ENCODE measurements at regions not wholly inside any gene's neighbourhood (a gene's known extent, or its start where the extent isn't known, plus 50 kb on each side); places are given as distances from the start of the nearest gene placed in this dataset.
A peak's percentile ranks its signal among the peaks of the same experiment; 100 is the strongest.

- H3K36me3 ChIP-seq (ENCODE audit: control insufficient read depth, insufficient read depth, low read length, severe bottlenecking): no peaks in the 10 kb centered on the region
- no peak overlapping the region for H3K9ac ChIP-seq (ENCODE audit: low read length)
- no peak overlapping the region for H3K4me3 ChIP-seq (ENCODE audit: low read length)
- no peaks in the 10 kb centered on the region for H3K27me3 ChIP-seq (replicated peaks; ENCODE audit: control insufficient read depth, insufficient read depth, low read length)
- H3K9me3 ChIP-seq (ENCODE audit: control insufficient read depth, low read length): no peaks in the 10 kb centered on the region
- peaks cover 17% of the 10 kb centered on the region for H3K4me1 ChIP-seq (ENCODE audit: control insufficient read depth, insufficient read depth, low read length)
- DNase-seq (ENCODE audit: low read depth): no peak
These were observed 65.2 kb upstream of the SLC7A11 start for GRCh38 chr4:138307319-138307718.

- Histone ChIP-seq H3K4me3 (ENCODE audit: low read length) (no peak overlapping the region), H3K9me3 (ENCODE audit: control insufficient read depth, low read length) (no peaks in the 10 kb centered on the region), H3K27me3 (replicated peaks; ENCODE audit: control insufficient read depth, insufficient read depth, low read length) (no peaks in the 10 kb centered on the region), H3K9ac (ENCODE audit: low read length) (no peak overlapping the region), H3K4me1 (ENCODE audit: control insufficient read depth, insufficient read depth, low read length) (no peaks in the 10 kb centered on the region), H3K36me3 (ENCODE audit: control insufficient read depth, insufficient read depth, low read length, severe bottlenecking) (no peaks in the 10 kb centered on the region)
- DNase-seq (ENCODE audit: low read depth): no peak
These were observed 62.9 kb upstream of the SLC7A11 start for GRCh38 chr4:138305050-138305449.

GRCh38 chr4:138301536-138301935 lies 59.4 kb upstream of the SLC7A11 start:
- H3K27me3 ChIP-seq (replicated peaks; ENCODE audit: control insufficient read depth, insufficient read depth, low read length): no peaks in the 10 kb centered on the region
- no peaks in the 10 kb centered on the region for H3K4me1 ChIP-seq (ENCODE audit: control insufficient read depth, insufficient read depth, low read length)
- H3K9me3 ChIP-seq (ENCODE audit: control insufficient read depth, low read length): no peaks in the 10 kb centered on the region
- peak; percentile 74 for DNase-seq (ENCODE audit: low read depth)
- no peak overlapping the region for H3K4me3 ChIP-seq (ENCODE audit: low read length)
- H3K9ac ChIP-seq (ENCODE audit: low read length): no peak overlapping the region
- H3K36me3 ChIP-seq (ENCODE audit: control insufficient read depth, insufficient read depth, low read length, severe bottlenecking): no peaks in the 10 kb centered on the region

- Histone ChIP-seq H3K4me3 (ENCODE audit: low read length) (no peak overlapping the region), H3K4me1 (ENCODE audit: control insufficient read depth, insufficient read depth, low read length) (no peaks in the 10 kb centered on the region), H3K9me3 (ENCODE audit: control insufficient read depth, low read length) (no peaks in the 10 kb centered on the region)
These were observed 58.5 kb upstream of the SLC7A11 start for GRCh38 chr4:138300616-138301015.

GRCh38 chr4:138299881-138300280 lies 57.7 kb upstream of the SLC7A11 start:
- Histone ChIP-seq H3K36me3 (ENCODE audit: control insufficient read depth, insufficient read depth, low read length, severe bottlenecking) (no peaks in the 10 kb centered on the region), H3K4me1 (ENCODE audit: control insufficient read depth, insufficient read depth, low read length) (no peaks in the 10 kb centered on the region), H3K27me3 (replicated peaks; ENCODE audit: control insufficient read depth, insufficient read depth, low read length) (no peaks in the 10 kb centered on the region), H3K9ac (ENCODE audit: low read length) (no peak overlapping the region), H3K4me3 (ENCODE audit: low read length) (no peak overlapping the region), H3K9me3 (ENCODE audit: control insufficient read depth, low read length) (no peaks in the 10 kb centered on the region)
- no peak for DNase-seq (ENCODE audit: low read depth)

More at GRCh38 chr4:138300616-138301015, 58.5 kb upstream of the SLC7A11 start:
- H3K27me3 ChIP-seq (replicated peaks; ENCODE audit: control insufficient read depth, insufficient read depth, low read length): no peaks in the 10 kb centered on the region
- H3K9ac ChIP-seq (ENCODE audit: low read length): no peak overlapping the region
- no peak for DNase-seq (ENCODE audit: low read depth)
- no peaks in the 10 kb centered on the region for H3K36me3 ChIP-seq (ENCODE audit: control insufficient read depth, insufficient read depth, low read length, severe bottlenecking)

GRCh38 chr4:138298866-138299265 lies 56.7 kb upstream of the SLC7A11 start:
- H3K36me3 ChIP-seq (ENCODE audit: control insufficient read depth, insufficient read depth, low read length, severe bottlenecking): no peaks in the 10 kb centered on the region
- DNase-seq (ENCODE audit: low read depth): no peak
- no peaks in the 10 kb centered on the region for H3K27me3 ChIP-seq (replicated peaks; ENCODE audit: control insufficient read depth, insufficient read depth, low read length)
- no peaks in the 10 kb centered on the region for H3K9me3 ChIP-seq (ENCODE audit: control insufficient read depth, low read length)
- no peaks in the 10 kb centered on the region for H3K4me1 ChIP-seq (ENCODE audit: control insufficient read depth, insufficient read depth, low read length)
- no peak overlapping the region for H3K4me3 ChIP-seq (ENCODE audit: low read length)
- no peak overlapping the region for H3K9ac ChIP-seq (ENCODE audit: low read length)

GRCh38 chr4:138298431-138298830 lies 56.3 kb upstream of the SLC7A11 start:
- Histone ChIP-seq H3K9ac (ENCODE audit: low read length) (no peak overlapping the region), H3K36me3 (ENCODE audit: control insufficient read depth, insufficient read depth, low read length, severe bottlenecking) (no peaks in the 10 kb centered on the region), H3K4me3 (ENCODE audit: low read length) (no peak overlapping the region), H3K27me3 (replicated peaks; ENCODE audit: control insufficient read depth, insufficient read depth, low read length) (no peaks in the 10 kb centered on the region), H3K9me3 (ENCODE audit: control insufficient read depth, low read length) (no peaks in the 10 kb centered on the region), H3K4me1 (ENCODE audit: control insufficient read depth, insufficient read depth, low read length) (no peaks in the 10 kb centered on the region)
- no peak for DNase-seq (ENCODE audit: low read depth)

GRCh38 chr4:138297743-138298405 lies 55.7 kb upstream of the SLC7A11 start:
- DNase-seq (ENCODE audit: low read depth): no peak
- H3K36me3 ChIP-seq (ENCODE audit: control insufficient read depth, insufficient read depth, low read length, severe bottlenecking): no peaks in the 10 kb centered on the region
- H3K9me3 ChIP-seq (ENCODE audit: control insufficient read depth, low read length): no peaks in the 10 kb centered on the region
- H3K27me3 ChIP-seq (replicated peaks; ENCODE audit: control insufficient read depth, insufficient read depth, low read length): no peaks in the 10 kb centered on the region
- H3K4me1 ChIP-seq (ENCODE audit: control insufficient read depth, insufficient read depth, low read length): no peaks in the 10 kb centered on the region
- no peak overlapping the region for H3K4me3 ChIP-seq (ENCODE audit: low read length)
- no peak overlapping the region for H3K9ac ChIP-seq (ENCODE audit: low read length)

GRCh38 chr4:138292321-138292720 lies 50.2 kb upstream of the SLC7A11 start:
- Histone ChIP-seq H3K4me1 (ENCODE audit: control insufficient read depth, insufficient read depth, low read length) (no peaks in the 10 kb centered on the region), H3K4me3 (ENCODE audit: low read length) (no peak overlapping the region), H3K9ac (ENCODE audit: low read length) (no peak overlapping the region), H3K27me3 (replicated peaks; ENCODE audit: control insufficient read depth, insufficient read depth, low read length) (no peaks in the 10 kb centered on the region), H3K9me3 (ENCODE audit: control insufficient read depth, low read length) (no peaks in the 10 kb centered on the region), H3K36me3 (ENCODE audit: control insufficient read depth, insufficient read depth, low read length, severe bottlenecking) (no peaks in the 10 kb centered on the region)
- DNase-seq (ENCODE audit: low read depth): no peak
